ENCODE measurements at regions not wholly inside any gene's neighbourhood (a gene's known extent, or its start where the extent isn't known, plus 50 kb on each side); places are given as distances from the start of the nearest gene placed in this dataset.

- no peak for DNase-seq
Observed at GRCh38 chr3:83902787-83903533, 1055.8 kb upstream of the CADM2 start.

DNA sequence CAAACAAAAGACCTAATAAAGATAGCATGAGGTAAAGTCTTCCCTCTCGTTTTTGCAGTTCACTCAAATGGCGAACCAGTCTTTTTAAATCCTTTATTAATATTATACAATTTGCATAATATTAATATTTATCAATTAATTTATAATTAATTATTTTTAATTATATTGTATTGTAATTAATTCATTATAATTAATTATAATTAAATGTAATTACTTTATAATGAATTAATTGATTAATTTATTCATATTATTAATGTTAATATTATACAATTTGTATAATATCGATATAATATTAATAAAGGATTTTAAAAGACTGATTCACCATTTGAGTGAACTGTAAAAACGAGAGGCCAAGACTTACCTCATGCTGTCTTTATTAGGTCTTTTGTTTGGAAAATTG, 1045.4 kb upstream of the CADM2 start:
- no peak for DNase-seq

DNA sequence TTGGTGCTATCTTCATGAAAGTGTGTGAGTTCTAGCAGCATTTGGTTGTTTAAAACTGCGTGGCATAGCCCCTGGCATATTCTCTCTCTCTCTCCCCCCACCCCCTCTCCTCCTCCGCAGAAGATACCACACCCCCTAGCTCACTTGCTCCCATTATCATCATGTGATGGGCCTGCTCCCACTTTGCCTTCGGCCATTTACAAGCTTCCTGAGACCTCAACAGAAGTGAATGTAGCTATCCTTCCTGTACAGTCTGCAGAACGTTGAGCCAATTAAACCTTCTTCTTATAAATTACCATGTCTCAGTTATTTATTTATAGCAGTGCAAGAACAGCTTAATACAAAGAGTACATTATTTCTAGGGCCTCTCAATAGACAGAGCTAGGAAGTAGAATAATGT, 1032.5 kb upstream of the CADM2 start:
- DNase-seq = no peak

DNA sequence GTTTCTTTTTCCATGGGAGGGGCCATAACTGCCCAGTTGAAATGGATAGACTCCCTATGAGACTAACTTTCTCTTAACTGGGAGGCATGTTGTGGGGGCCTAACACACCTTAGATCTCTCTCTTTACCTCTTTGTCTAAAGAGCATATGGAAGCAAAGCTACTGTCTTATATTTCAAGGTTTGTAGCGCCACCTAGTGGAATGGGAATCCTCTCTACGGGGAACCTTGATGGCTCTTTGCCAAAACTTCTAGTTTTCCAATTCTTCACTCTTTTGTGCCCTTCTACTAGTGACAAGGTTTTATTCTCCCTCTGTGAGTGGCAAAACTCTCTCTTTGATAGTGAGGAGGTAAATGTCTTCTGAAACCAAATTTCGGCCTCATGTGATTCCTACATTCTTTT, 1030.4 kb upstream of the CADM2 start:
- DNase-seq = no peak

GRCh38 chr3:83928903-83929302, 1029.9 kb upstream of the CADM2 start:
- no peak for DNase-seq

GRCh38 chr3:83934192-83935021, 1024.4 kb upstream of the CADM2 start:
- DNase-seq = no peak

DNA sequence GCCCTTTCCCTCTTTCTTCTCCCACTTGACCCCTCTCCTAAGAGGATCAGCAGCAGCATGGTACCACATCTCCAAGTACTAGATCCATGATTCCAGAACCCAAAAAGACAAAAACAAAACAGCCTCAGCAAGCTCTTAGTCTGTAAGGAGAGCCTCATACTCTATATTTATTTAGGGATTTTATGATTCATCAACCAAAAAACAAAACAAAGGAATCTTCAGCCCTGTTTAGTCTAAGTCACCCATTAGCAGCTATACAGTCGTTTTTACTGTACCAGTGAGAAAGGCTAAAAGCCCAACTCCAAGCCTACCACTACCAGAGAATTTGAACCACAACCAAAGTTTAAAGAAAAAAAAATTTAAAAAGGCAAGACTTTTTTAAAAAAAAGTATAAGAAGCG, 1020.3 kb upstream of the CADM2 start:
- no peak for DNase-seq

DNA sequence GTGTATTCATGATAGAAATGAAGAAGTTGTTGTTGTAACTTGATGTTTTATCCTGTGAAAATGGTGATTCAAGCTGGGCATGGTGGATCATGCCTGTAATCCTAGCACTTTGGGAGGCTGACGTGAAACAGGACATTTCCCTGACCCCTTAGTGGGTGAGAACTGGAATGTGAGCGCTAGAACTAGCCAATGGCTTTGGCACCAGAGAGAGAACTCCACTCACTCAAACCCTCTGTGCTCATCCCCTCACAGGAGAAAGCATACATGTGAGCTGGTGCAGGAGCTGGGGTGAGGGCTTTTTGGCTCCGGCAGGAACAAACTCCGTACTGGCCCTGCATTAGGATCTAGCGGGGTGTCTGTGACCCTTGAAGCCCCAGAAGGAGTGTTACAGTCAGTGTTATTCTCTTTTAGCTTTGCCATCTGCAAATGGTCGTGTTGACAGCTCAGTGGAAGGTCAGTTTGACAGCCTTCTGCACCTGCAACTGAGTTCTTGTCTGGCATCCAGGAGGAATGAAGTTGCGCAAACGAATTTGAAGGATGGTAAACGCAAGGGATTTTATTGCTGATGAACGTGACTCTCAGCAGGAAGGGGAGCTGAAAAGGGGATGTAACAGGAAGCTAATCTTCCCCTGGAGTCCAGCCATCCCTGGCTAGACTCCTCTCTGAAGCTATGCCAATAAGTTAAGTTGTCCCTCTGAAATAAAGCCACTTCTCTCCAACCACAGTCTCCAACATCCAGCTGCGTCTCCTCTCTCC, 1016.6 kb upstream of the CADM2 start:
- DNase-seq = no peak

GRCh38 chr3:83946049-83946448, 1012.7 kb upstream of the CADM2 start:
- DNase-seq = no peak

- no peak for DNase-seq
Observed at GRCh38 chr3:83946554-83946953, 1012.2 kb upstream of the CADM2 start.

DNA sequence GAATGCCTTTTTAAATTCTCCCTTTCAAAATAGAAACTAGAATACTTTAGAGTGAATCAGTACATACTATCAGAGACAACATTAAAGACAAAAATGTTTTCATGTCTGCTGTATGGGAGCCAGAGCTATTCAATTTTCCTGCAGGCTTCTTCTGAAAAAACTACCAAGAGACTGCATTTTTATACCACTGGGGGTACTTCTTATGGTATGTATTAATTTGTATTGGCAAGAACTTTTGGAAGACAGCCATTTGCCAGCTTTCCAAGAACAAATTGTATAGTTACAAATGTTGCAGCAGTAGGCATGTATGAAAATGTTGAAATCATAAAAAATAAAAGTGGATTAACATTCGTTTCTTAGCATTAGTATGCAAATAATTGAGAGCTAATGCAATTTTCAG, 1010.0 kb upstream of the CADM2 start:
- DNase-seq = no peak

DNA sequence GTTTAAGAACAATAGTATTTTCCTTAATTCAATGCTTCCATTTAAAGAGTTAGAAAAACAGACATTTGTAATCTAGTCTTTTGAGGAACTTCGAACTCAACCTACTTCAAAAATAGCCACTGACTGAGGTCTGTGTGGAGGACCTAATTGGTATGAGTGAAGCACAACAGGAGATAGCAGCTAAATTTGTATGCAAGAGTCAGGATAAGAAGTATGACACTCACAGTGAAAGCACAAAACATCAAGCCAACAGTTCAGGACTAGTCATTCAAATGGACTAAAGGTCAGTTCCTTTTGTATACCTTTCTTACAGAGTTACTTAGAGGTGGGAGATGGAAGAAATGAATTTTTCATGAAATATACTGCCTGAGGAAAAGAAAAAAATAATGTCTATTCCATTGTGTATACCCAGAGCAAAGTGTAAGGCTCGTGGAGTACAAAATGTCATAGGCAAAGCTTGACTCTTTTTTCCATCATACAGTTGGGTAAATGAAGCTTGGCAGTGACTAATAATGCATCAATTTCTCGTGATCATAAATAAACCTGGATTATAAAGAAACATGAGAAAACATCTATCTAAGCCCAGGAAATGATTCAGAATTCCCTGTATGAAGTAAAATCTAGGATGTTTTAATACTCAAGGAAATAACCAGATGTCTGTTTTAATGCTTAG, 1005.2 kb upstream of the CADM2 start:
- no peak for DNase-seq

DNA sequence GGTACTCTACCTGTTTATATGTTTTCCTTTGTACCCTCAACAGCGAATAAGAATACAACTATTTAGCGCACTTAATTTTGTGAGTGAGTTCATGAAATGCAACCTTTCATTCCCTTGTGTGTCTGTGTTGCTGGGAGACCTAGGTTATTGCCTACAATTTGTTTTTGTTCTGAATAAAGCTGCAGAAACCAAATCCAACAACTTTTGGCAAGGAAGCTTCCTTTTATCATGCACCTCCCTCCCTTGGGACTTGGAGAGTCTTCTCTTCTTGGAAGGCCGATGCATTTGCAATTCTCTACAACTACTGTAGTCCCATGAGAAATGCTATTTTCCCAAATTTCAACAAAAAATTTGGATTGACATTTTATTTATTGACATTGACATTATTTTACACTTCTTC, 1002.4 kb upstream of the CADM2 start:
- DNase-seq = no peak

DNA sequence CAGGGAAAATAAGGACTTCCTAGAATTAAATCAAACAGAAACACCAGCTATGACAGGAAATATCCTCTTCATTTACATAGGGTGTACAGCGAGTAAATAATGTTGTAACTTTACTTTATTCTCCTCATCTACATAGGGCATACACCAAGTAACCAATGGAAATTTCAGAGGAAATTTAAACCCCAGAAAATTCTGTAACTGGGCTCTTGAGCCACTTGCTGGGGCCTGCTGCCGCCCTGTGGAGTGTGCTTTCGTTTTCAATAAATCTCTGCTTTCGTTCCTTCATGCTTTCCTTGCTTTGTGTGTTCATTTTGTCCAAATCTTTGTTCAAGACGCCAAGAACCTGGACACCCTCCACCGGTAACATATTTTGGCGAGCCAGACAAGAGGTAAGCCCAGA, 990.4 kb upstream of the CADM2 start:
- DNase-seq = no peak

DNA sequence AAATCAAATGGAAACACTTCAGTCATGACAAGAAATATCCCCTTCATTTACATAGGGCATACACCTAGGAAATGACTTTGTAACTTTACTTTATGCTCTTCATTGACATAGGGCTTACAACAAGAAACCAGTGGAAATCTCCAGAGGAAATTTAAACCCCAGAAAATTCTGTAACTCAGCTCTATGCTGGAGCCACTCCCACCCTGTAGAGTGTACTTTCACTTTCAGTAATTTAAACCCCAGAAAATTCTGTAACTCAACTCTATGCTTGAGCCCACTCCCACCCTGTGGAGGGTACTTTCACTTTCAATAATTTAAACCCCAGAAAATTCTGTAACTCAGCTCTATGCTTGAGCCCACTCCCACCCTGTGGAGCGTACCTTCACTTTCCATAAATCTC, 987.1 kb upstream of the CADM2 start:
- DNase-seq = no peak

GRCh38 chr3:84008623-84009022, 950.2 kb upstream of the CADM2 start:
- no peak for DNase-seq

DNA sequence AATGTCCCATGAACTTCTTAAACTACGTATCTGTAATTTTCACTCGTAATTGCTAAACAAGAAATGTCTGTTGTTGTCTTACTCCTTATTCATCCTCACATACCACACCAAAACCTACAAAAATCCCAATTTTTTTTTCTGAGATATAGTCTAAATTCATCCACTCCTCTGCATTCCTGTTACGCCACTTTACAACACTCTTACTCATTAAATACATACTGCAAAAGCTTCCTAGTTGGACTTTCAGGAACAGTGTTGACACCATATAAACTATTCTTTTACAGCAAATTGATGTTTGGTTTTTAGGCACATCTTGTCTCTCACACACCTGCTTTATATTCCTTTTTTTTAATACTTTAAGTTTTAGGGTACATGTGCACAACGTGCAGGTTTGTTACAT, 934.9 kb upstream of the CADM2 start:
- no peak for DNase-seq

- DNase-seq = no peak
Observed at GRCh38 chr3:84039099-84039498, 919.7 kb upstream of the CADM2 start.

GRCh38 chr3:84042399-84043106, 916.2 kb upstream of the CADM2 start:
- no peak for DNase-seq

- no peak for DNase-seq
Observed at GRCh38 chr3:84066915-84067314, 891.9 kb upstream of the CADM2 start.

DNA sequence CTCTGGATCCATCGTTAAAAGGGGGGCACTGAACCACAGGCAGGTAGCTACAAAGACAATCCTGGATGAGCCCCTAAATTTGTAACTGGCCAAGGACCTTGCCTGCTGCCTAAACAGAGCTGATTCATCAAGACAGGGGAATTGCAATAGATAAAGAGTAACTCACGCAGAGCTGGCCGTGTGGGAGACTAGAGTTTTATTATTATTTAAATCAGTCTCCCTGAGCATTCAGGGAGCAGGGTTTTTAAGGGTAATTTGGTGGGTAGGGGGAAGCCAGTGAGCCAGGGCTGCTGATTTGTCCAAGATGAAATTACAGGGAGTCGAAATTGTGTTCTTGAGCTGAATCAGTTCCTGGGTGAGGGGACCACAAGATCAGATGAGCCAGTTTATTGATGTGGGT, 885.1 kb upstream of the CADM2 start:
- no peak for DNase-seq

DNA sequence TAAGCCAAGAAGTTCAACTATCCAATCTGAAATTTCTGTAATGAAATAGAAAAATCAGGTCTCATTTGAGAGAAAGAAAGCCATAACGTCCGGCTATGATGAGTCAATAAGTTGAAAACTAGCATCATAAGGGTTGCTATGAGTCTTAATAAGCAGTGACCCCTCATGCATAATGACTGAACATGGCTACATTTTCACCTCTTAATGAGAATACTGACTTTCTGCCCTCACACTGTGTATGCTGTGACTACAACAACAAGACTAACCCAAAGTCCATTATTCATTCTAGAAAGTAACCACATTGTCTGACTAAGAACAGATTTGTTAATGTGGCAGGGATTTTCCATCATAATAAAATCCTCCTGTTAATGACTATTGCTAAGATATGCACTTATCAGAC, 884.0 kb upstream of the CADM2 start:
- no peak for DNase-seq

DNA sequence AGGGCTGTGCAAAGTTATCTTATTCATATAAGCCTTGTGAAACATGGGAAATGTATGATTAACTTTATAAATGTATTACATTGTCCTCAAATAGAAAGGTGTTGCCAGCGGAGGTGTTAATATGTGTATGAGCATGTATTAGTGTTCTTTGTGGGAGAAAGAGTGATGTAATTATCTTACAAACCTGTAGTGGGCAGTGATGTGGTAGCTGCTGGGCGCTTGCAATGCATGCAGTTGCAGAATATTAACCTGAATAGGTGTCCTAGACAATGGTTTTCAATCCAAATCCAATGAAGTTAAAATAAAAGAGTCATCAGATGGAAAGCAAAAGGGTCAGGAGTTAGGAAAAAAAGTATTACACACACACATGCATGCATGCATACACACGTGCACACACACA, 881.3 kb upstream of the CADM2 start:
- DNase-seq = no peak

All from NCI-H2171 (cell line).